HG02763 (cell line): ENCODE measurements at regions not wholly inside any gene's neighbourhood (a gene's known extent, or its start where the extent isn't known, plus 50 kb on each side); places are given as distances from the start of the nearest gene placed in this dataset.
"Not testable (repeated sequence)": the region's sequence is repeated elsewhere in the genome, so short reads cannot be mapped to it uniquely, and the experiment has no call there.

ENCODE experiments used
- ATAC-seq: cut with Tn5 transposase; IDR thresholded peaks from one replicate; pipeline ENCODE4 v1.9.1; 2021; ENCODE audit warnings: mild to moderate bottlenecking, moderate library complexity; ENCODE audit not compliant: unreplicated experiment

DNA sequence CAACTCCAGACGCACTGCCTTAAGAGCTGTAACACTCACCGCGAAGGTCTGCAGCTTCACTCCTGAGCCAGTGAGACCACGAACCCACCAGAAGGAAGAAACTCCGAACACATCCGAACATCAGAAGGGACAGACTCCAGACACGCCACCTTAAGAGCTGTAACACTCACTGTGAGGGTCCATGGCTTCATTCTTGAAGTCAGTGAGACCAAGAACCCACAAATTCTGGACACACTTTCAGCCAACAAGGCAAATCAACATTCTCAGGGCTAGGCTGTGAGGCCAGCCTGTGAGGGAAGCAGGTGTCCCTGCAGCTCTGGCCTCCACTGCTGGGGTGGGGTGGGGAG, 275.3 kb downstream of the ADGRD1 start:
- not testable (repeated sequence) for ATAC-seq

DNA sequence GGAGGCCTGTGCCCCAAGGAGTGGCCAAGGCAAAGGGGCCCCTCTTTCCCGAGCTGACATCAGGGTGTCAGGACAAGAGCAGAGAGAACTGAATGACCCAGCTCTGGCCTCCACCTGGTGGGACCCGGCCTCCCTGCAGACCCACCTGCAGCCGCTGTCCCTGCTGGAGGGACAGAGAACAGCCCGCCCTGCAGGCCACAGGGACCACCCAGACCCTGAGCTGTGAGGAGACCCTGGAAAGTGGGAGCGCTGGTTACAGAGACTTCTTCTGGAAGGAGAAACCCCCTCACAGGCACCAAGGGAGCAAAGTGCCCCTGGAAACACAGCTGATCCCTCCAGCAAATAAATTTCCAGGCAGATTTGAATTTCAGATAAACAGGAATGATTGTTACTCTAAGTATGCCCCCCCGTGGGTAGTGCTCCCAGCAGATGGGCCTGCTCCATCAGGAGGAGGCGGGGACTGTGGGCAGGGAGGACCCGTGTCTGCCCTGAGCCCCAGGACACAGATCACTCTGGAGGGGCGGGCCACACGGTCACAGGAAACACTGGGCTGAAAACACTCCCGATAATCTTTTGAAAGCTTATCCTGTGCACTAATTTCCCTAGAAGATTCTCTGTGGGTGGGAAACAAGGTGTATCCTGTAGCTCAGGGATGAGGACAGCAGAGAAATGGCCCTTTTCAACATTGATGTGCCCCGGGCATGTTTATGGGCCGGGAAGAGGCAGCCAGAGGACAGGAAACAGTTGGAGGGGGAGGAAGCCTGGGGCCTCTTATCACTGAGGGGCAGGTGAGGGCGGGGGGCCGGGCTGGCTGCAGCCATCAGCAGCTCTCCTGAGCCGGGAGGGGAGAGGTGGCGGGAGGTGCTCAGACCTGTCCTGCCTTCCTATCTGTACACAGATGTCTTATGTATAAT, 276.0 kb downstream of the ADGRD1 start:
- ATAC-seq: no peak

DNA sequence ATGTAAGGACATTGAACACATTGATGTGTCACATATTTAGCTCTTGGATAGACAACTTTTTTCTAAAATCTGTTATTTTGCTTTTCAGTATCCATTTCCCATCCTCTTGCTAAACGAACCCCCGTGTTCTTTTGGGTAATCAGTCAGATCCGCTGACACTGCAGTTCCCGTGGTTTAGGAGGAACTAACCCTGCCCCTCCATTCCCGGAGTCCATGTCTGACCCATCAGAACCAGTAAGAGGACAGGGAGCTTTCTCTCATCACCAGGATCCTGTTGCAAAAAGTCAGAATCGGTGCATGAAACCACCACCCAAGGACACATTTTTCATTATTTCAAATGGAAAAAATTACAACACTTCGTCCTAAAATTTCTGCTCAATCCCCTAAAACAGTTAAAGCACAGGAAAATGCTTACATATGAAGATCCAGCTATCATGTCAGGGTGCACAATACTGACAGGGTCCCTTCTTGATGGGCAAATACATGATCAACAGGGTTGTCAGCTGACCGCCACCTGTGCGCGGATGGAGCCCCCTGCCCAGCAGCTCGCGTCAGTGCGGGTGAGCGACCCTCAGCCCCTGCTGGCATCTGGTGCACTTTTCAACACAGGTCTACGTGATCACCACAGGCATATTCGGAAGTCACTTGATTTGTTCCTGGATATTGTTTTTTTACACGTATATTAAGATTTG, 276.8 kb downstream of the ADGRD1 start:
- ATAC-seq: no peak

DNA sequence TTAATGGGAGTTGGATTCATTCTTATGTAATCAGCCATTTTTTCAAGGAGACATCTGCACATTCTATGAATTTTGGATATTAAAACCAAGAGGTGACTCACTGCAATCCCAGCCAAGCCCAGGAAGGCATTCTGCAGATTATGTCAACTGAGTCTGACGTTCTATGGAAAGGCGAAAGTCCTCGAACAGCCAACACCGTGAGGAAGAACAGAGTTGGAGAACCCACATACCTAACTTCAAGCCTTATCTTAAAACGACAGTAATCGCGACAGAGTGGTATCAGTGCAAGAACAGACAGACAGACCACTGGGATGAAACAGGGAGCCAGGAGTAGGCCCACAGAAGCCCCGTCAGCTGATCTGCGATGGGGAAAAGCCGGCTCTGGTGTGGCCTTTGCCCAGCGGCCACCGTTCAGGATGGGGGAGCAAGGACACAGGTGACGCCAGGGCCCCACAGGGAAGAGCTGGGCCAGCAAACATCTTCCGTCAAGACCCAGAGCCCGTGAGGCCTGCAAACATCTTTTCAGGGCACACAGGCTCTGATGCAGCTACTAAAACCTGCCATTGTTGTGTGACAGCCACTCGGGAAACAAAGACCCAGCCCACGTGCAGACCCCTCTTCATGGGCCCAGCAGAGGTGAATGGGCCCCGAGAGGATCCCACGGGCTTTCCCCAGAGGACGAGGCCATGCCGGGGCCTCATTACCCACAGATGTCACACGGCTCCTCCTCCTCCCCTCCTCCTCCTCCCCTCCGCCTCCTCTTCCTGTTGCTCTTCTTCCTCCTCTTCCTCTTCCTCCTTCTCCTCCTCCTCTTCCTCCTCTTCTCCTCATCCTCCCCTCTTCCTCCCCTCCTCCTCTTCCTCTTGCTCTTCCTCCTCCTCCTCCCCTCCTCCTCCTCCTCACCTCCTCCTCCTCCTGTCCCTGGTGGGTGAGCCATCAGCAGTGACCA, 277.6 kb downstream of the ADGRD1 start:
- no peak for ATAC-seq

DNA sequence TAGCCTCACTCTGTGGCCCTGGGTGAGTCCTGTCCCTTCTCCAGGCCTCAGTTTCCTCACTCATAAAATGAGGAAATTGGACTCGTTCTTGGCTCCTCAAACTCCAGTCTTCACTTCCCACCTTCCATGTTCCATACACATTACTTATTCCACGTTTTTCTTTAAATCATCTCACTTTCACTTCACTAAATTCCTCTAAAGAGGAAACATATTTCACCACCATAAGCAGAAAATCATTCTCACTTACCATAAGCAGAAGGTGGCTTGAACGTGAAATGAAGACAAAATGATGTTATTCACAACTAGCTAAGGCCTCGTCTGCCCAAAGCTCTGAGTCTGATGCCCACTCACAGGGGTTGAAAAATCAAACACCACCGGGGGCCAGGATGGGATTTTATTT, 278.3 kb downstream of the ADGRD1 start:
- no peak for ATAC-seq

DNA sequence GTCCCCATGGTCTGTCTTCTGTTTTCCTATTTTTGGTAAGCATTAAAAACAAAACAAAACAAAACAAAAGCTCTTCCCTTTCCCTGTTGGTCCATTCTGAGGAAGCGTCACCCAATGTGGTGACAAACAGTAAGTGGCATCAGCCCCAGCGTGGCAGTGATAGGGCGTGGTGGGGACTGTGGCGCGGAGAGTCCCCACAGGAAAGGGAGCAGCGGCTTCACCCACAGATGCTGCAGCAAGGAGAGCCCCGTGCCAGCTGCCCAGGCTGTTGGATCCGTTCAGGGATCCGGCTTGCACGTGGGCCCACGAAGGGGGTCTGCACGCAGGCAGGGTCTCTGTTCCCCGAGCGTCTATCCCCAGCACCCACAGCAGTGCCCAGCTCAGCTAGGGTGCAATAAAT, 279.2 kb downstream of the ADGRD1 start:
- ATAC-seq: not testable (repeated sequence)

DNA sequence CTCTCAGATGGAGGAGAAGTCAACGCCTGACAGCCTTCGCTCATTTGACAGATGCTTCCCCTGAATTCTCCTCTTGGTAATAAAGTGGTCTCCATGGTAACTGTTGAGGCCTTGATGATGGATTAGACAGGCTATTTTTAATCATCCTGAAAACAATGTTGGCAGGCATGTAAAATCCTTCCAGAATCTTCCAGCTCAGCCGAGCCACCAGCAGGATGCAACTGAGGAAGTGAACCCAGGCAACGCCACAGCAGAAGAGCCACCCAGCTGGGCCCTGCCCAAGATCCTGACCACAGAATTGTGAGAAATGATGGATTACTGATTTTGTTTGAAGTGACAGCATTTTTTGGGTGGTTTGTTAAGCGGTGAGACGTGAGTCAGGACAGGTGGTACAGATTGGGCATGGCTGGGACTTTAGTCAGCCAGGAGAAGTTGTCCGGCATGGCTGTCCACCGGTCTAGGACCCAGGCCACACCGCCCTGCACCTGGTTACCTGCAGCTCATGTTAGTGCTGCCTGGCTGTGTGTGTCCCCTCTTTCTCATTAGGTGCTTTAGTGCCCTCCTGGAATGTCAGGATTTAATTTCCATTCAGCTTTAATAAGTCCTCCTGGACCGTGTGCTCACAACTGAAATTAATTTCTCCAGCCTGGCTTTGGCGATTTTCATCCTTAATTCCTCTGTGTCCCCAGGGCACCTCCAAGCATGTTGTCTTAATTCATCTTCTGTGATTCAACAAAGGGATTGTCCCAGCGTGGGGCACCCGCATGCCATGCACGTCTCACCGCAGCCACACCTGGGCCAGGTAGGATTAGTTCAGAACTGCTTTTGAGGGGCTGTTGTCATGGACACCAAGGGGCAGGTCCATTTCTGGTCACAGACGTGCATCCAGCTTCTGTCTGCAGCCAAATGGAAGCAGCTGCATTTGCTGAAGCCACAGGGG, 280.4 kb downstream of the ADGRD1 start:
- ATAC-seq: not testable (repeated sequence)

DNA sequence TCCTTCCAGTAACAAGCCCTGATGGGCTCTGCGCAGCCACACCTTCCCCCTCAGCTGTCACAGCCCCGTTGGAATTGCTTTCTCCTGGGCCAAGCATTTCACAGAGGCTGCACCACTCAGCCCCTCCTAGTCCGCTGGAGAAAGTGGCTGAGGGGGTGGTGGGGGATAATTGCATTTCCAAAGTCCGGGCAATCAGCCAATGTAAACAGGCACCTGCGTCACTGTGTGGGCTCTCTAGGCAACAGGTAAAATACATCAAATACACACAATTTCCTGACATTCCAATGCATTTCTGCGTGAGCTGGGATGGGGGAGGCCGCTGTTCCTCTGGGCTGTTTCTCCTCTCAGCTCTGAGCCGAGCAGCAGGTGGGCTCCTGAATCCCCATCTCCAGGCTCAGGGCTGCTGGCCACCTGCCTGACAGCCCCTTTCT, 281.1 kb downstream of the ADGRD1 start:
- ATAC-seq: not testable (repeated sequence)

DNA sequence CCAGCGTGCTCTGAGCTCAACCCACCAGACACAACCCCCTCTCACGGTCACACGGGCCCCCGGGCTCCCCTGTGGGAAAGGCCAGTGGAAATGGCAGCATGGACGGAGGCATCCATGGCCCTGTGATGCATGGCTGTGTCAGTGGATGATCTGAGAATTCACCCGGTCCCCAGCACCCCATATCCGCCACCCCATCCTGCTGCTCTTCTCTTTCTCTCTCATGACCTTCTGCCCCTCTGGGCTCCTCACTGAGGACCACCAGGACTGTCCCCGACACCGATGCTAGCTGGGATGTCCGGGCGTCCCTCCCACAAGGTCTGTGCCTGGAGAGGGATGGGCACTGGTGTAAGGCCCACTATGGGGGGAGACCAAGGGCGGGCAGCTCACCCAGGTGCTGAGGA, 282.2 kb downstream of the ADGRD1 start:
- ATAC-seq: no peak

DNA sequence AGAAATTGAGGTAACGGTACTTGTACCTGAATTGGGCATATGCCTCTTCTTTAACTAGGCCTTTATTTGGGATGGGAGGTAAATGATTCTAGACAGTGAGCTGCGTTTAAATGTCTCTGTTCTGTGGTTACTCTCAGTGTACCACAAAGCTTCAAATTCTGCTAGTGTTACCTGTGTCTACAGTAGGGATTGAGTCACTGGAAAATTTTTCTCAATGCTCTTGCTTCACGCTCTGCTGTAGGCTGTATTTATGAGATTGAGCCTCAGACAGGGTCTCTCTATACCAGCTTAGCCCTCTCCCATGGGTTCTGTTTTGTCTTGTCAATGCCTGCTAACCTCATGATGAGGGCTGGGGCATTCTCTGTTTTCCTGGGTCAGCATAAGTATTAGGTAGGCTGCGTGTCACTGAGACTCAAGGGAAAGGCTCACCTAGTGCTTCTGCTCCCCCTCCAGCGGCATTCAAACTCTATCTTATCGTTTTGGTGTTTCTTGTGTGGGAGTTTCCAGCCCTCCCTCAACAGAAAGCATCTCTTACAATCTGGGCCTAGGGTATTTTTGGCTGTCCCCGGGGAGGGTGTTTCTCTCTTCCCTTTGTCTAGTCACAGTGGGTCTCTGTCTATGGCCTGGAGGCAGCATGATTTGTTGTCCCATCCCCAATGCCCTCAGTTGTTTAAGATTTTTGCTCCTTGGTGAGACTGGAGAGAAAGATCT, 285.8 kb downstream of the ADGRD1 start:
- peak; percentile 71 for ATAC-seq

DNA sequence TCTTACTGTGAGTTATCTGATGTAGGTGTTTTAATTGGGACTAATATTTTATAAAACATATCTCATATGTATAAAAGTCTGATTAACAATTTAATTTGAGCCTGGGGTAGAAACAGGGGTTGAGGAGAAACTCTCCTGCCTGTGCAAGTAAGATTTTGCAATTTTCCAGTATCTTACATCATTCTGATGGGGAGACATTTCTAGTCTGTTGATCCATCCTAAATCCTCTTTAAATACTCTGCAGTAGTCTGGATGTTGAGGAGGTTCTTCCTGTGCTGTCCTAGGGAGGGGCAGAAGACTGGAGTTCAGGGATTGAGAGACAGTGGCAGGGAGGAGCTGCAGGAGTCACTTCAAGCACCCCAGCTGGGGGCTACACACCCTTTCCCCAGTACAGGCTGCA, 287.8 kb downstream of the ADGRD1 start:
- ATAC-seq: no peak

DNA sequence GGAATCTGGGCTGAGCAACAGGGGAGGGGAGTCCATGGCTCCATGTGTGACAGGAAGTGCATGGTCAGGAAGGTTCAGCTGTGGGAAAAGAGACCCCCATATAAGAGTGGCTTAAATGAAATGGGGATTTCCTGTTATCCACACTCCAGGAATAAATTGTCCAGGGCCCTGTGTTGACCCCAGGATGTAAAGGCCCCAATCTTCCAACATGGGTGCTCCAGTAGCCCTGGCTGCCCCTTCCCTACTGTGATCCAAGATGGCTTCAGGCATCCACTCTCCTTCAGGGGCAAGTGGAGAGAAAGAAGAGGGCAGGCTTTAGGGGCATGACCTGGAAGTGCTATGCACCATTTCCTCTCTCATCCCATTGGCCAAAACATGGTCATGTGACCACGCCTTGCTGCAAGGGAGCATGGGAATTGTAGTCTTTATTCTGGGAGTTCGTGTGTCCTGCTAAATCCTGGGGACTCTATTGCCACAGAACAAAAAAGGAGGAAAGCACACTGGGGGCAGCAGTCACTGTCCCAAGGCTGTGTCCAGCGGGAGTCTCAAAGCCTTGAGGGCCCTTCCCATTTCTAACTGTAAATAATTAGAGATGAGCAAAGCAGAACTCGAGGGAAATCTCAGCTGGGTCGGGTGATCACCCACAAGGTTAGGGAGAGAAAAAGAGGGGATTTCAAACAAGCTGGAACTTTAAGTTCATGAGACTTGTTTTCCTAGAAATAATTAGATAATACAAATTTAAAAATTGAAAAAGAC, 289.2 kb downstream of the ADGRD1 start:
- ATAC-seq: no peak

DNA sequence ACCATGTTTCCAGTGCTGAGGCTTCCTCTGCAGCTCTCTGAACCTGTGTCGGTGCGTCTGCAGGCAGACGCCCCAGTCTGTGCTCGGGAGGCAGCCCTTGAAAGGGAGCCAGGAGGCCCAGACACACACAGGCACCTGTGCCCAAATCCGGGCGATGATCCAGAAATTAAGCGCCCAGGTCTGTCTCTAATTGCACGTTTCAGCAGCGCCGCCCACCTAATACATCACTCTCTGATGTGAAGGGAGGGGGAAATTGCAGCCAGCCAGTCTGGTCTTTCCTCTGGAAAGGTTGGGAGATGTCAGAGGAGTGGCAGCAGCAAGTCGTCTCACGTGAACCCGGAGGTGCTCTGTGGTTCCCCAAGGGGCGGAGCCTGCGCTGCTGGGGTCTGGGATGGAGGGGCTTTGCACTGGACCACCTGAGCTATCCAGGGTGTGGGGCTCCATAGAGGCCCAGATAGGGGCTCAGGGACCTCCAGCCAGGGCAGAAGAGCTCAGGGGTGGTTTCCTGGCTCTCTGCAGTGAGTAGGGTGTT, 290.5 kb downstream of the ADGRD1 start:
- not testable (repeated sequence) for ATAC-seq

DNA sequence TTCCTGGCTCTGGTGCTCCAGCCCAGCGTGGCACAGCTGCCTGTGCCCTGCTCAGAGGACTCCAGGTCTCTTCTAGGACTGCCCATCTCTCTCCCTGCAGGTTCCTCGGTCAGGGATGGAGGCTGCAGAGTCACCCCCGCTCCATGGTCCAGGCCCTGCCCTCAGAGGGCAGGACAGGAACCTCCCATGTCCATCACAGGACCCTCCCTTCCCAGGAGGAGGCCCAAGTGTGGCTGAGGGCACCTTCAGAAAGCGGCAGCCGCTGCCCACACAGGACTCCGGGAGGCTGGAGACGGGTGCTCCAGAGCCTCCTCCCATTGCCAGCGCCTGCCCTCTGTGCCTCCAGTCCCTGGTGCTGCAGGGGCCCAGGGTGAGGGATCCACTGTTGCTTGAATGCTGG, 291.5 kb downstream of the ADGRD1 start:
- ATAC-seq: not testable (repeated sequence)

DNA sequence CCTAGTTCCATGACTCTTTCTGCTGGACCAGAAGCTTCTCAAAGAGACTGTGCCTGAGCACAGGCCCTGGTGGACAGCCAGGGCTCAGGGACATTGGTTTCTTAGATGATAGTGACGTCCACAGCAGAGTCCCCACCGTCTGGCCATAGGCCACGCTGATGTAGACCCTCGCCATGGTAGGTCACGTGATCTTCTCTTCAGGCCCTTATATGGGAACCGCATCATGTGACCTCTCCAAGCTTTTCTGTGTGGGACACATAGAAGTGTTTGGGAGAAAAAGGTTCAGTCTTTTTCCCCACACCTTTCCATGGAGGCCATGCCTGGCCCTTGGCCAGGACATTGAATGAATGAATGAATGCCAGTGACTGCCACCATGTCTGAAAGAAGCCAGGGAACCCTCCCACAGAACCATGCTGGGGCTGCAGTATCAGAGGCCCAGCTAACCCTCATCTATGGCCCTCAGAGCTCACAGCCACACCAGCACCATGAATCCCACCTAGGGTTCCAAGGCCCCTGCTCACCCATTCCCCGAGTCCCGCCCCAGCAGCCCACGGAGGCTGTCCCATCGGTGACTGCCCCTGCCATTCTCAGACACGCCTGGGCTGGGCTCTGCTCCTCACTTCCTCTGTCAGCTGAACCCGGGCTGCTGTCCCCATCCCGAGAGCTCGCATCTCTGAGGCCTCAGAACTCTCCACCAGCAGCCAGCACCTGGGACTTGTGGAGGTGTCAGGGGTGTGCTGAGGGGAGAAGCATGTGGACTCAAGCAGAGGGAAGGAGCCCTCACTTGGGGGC, 292.1 kb downstream of the ADGRD1 start:
- ATAC-seq: no peak

DNA sequence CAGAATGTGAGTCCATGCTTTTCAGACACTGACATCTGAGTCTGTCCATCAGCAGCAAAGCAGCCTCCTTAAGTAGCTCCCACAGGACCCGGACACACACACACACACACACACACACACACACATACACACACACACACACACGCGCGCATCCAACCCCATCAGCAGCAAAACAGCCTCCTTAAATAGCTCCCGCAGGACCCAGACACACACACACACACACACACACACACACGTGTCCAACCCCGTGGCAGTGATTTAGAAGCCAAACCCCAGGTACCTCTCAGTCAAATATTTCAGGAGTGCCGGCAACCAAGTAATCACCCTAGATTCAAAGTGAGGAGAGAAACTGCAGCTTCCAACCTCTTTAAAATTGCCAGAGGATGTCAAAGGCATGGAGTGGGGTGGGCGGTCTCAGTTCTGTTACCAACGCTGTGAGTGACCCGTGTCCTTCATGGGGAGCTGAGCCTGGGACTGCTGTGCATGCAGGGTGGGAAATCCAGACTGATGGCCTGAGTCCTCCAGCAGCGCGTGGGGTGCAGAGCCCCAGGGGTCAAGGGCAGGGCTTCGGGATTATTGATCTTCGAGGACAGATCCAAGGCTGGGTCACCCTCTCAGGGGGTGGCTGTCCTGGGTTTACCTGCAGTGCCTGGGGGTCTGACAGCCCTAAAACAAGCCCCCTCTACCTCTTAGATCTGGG, 293.5 kb downstream of the ADGRD1 start:
- ATAC-seq: not testable (repeated sequence)

DNA sequence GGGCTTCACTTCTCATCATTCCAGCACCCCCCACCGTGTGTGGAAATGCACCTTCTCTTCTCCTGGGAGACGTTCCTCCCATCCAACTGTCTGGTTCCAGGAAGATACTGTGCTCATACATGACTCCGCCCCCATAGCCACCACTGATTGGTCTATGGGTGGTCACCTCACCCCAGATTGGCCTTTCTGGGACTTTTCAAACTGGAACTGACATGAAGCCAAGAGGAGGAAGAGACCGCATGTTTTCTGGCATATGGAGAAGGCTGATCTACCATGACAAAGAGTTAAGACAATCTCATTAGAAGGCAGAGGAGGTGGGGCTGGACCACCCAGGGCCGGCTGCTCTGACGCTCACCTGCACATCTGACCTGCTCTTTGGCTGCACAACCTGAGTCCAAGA, 294.2 kb downstream of the ADGRD1 start:
- ATAC-seq: not testable (repeated sequence)
